IPS-NIHi11 (cell line): ENCODE measurements at regions not wholly inside any gene's neighbourhood (a gene's known extent, or its start where the extent isn't known, plus 50 kb on each side); places are given as distances from the start of the nearest gene placed in this dataset.
A peak's percentile ranks its signal among the peaks of the same experiment; 100 is the strongest.

ENCODE experiments used
- DNase-seq: peaks from one replicate; pipeline ENCODE4 v3.0.0; 2012; ENCODE audit warnings: mixed read lengths, low spot score

GRCh38 chr2:151156431-151156830 is 105.2 kb downstream of the RBM43 start:
- DNase-seq = no peak

- no peak for DNase-seq
Observed at GRCh38 chr2:151153601-151154000, 108.1 kb downstream of the RBM43 start.

GRCh38 chr2:151150331-151151320 is 111.0 kb downstream of the RBM43 start:
- no peak for DNase-seq

- DNase-seq = no peak
Observed at GRCh38 chr2:151138507-151138906, 123.2 kb downstream of the RBM43 start.

DNA sequence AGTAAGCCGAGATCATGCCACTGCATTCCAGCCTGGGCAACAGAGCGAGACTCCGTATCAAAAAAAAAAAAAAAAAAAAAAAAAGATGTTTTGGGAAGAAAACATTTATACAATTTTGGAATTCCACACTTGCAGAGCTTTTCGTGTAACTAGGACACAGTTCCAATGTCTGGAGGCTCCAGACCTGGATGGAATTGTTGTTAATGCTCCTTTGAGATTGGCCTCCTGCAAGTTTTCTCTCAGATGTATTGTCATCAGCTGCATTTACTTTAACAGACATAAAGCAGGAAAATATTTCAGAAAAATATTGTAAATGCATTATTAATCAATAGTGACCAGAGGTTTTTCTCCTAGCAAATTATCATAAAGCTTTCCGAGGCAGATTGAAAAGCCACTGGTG is 124.1 kb downstream of the RBM43 start:
- DNase-seq = no peak

DNA sequence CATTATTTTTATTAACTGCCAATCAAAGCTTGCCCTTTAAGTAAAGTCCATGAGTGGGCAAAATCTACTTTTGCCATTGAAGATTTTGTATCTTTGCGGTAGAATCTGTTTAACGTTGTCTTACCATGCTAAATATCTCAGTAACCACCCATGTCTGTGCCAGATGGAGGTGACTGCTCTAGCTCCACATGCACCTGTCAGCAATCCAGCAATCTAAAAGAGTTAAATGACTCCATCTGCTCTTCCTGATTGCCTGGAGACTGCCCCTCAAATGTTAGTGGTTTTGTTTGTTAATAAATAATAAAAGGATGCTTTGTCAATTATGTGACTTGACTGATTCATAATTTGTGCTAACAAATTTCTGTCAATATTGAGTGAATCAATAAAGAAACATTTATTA is 141.7 kb downstream of the RBM43 start:
- no peak for DNase-seq

- no peak for DNase-seq
Observed at GRCh38 chr2:151119374-151119773, 142.3 kb downstream of the RBM43 start.

- DNase-seq = no peak
Observed at GRCh38 chr2:151118269-151118668, 143.4 kb downstream of the RBM43 start.

DNA sequence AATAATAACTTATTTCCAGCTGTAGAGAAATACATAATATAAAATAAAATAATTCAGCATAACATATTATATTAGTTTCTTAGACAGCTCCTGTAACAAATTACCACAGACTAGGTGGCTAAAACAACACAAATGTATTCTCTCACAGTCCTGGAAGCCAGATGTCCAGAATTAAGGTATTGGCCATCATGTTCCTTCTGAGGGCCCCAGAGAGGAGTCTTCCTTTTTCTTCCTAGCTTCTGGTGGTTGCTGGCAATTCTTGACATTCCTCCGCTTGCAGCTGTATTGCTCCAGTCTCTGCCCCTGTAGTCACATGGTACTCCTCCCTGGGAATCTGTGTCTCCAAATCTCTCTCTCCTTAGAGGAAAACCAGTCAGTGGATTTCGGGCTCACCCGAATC is 146.8 kb downstream of the RBM43 start:
- DNase-seq = no peak

DNA sequence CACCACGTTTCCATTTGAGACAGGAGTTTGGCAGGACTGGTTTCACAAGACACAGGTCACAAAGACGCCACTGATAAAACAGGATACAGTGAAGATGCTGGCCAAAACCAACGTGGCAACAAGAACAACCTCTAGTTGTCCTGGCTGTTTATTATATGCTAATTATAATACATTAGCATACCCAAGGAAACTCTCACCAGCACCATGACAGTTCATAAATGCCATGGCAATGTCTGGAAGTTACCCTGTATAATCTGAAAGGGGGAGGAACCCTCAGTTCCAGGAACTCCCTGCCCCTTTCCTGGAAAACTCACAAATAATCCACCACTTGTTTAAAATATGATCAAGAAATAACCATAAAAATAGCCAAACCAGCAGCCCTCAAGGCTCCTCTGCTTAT is 148.3 kb downstream of the RBM43 start:
- DNase-seq = no peak

GRCh38 chr2:151111599-151112278 is 149.9 kb downstream of the RBM43 start:
- peak; percentile 30 for DNase-seq

DNA sequence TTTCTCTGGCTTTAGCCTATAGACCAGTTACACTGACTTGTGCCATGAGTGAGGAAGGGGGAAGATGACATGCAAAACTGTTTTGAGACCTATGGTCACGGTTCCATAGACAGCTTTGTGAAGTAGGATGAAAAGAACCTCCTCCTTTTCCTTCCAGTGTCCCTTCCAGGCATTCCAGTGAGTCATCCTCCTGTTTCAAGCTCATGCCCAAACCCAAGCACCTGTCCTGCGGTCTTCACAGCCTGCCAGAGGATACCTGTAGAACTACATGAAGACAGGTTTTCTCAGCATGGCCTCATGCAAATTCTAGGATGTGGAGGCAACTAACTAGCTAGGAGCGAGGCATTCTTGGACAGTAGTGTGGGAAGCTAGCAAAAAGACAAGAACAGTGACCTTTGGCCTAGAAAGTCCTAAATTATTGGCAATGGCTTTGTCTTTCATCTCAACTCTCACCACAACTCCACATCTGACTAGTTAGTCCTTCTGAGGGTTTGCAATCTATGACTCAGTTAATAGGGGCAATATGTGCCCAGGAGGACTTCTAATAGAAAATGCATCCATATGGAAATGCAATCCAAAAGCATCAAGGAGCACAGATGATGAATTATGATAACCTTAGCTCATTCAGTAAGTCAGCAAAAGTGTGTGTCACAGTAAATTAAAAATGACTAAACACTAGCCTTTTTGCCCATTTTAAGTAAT is 154.7 kb downstream of the RBM43 start:
- DNase-seq = no peak

DNA sequence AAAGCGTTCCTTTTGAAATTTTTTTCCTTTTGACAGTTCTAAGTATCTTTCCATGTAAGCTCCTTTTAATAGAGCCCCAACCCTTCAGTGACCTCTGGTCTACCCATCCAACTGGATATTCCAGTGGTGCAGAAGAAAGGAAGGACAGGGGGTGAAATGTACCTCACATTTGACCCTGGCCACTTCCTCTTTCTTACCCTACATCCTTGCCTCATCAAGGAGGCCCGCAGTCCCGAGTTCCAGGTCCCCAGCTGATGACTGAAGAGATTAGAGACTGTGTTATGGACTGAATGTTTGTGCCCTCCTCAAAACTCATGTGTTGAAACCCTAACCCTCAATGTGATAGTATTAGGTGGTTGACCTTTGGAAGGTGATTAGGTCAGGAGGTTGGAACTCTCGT is 158.1 kb downstream of the RBM43 start:
- no peak for DNase-seq

DNA sequence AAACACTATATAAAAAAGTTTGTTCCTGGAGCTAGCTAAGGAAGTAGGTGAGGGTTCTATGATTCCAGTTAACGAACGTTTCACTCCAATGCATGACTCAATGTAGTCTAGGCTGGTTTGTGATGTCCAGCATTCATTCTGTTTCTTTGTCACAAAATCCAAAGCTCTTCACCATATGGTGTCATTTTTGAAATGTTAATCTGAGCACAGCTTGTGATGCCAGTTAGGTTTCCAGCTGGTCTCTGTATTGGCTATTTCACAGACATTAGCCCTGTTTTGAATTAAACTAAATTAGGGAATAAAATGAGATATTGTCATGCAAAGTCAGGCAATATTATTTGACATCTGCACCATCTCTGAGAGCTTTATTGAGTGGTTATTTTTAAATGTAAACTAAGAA is 159.4 kb downstream of the RBM43 start:
- DNase-seq = no peak

DNA sequence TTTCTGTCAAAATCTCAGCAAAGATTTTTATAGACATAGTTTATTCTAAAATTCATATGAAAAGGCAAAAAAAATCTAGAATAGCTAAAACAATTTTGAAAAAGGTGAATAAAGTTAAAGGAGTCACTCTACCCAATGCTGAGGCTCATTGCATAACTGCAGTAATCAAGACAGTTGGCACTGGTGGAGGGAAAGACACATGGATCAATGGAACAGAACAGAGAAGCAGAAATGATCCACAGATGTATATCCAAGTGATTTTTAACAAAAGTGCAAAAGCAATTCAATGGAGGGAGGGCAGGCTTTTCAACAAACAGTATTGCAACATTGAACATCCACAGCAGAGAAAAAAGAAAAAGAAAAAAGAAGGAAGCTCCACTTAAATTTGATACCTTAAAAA is 162.8 kb downstream of the RBM43 start:
- no peak for DNase-seq

DNA sequence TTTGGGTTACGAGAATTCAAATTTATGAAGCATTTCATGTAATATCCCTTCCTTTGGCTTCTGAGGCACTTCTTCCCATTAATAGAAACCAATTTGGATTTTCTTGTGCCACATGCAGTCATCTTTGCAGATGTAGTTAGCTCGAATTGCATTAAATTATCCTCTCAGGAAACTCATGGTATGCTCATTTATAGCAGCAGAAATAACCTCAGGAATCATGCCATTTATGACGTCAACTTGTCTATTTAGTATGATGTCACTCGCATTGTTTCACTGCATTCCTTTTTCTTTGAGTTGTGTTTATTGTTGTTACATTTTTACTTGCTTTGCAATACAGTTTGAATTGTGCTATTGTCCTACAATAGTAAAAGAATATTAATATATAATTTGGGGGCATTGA is 163.8 kb downstream of the RBM43 start:
- DNase-seq = no peak

GRCh38 chr2:151097128-151097527 is 164.5 kb downstream of the RBM43 start:
- DNase-seq = no peak

DNA sequence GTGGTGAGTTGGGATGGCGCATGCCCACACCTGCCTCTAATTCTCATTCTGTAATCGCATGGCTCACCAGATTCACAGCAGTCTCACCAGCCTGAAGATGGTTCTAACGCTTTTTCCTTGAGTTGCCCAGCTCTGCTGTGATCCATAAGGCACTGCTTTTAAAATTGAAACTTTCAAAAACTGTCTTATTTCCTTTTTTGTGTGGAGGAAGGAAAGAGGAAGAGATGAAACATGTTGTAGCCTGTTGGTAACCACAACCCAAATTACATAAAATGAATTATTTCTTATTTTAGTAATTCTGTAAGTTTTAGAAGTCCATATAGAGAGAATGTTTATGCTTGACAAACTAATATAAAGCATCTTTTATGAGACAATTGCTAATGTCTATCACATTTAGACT is 165.4 kb downstream of the RBM43 start:
- no peak for DNase-seq

DNA sequence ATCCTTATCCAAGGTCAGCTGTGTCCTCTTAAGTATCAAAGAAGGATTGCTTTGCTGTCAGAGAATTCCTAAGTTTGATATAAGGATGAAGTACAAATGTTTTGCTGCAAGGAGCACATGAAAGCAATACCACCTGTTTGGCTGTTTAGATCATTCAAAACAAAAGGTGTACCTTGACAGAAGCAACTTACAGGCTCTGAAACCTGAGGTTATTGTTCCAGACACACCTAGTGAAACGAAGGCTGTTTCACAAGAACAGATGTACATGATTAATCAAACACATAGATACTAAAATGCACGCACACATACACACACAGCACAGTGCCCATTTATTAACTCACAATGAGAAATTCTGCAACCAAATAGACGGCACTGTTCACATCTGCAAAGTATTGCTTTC is 166.2 kb downstream of the RBM43 start:
- DNase-seq = no peak

DNA sequence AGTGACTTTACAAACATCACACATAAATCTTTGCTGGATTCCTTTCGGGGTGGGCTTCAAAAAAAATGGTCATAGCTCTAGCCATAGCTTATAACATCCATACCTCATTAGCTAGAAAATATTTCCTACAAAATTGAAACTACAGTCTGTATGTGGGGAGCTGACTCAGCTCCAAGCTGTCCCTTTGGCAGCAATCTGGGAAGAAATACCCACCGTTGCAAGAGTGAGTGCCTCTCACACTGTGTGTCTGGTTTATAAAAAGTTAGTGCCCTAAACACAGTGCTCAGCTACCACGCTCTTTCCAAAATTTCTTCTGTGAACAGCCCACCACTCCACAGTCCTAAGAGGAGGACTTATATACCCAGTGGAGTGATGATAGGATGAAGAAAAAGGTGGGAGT is 170.1 kb downstream of the RBM43 start:
- DNase-seq = no peak

DNA sequence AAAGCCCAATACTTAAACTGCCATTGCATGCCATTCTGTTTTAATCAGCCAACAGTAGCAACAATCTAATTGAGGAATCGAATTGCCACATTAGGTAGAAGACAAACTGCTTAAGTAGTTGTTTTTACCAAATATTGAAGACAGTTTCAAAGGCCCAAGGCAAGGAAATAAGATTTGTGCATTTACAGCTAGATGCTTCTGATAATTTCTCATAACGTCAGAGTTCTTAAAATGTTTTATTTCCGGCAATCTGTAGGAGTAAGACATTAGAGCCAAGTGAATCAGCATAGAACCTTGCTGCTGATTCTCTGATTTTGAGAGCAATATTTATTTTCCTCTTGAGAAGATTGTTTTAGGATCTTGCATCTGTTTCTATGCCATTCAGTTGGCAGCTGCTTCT is 174.3 kb downstream of the RBM43 start:
- no peak for DNase-seq

- DNase-seq = no peak
Observed at GRCh38 chr2:151085181-151085611, 176.5 kb downstream of the RBM43 start.
